Stimulated activated CD8-positive, alpha-beta memory T cell treated with anti-CD3 and anti-CD28 coated beads, Interleukin-12 subunit alpha, Interleukin-12 subunit beta, amount 100 ng/mL, for 24 hours (primary cell): ENCODE measurements at regions not wholly inside any gene's neighbourhood (a gene's known extent, or its start where the extent isn't known, plus 50 kb on each side); places are given as distances from the start of the nearest gene placed in this dataset.

ENCODE experiments used
- DNase-seq: peaks from one replicate; pipeline ENCODE4 v3.0.0-alpha.2; 2020; ENCODE audit errors: extremely low read depth

GRCh38 chr11:70535191-70535971 is 137.1 kb downstream of the CTTN start:
- DNase-seq, result no peak

DNA sequence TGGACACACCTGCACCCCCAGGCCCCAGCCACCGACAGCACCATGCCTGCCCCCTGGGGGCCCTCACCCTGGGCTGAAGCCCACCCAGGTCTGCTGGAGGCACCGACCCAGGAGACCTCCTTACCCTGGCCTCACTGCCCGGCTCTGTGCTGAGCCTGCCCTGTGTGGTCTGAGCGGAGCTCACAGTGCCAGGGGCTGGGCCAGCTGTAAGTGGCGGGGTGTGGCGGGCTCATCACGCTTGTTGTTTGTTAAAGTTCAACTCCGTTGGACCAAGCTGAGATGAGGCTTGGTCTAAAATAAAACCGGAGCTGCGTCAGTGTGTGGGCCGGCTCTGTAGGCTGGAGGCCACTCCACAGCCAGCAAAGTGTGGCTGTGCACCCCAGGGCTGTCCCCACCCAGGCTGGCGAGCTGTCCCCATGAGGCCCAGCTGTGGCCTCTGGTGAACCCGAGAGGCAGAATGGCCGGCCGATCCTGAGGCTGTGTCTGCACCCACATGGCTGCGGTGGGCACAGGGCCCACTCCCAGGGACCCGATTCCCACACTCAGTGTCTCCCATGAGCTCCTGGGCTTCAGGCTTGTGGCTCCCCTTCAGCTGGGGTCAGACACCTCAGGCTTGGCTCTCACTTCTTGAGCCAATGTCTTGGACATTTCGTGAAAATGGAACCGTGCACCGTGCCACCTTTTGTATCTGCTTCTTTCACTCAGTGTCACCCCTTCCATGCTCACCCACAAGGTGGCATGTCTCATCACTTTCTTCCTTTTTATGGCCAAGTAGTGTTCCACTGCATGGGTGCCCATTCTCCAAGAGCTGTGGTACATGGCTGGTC is 137.9 kb downstream of the CTTN start:
- no peak for DNase-seq

DNA sequence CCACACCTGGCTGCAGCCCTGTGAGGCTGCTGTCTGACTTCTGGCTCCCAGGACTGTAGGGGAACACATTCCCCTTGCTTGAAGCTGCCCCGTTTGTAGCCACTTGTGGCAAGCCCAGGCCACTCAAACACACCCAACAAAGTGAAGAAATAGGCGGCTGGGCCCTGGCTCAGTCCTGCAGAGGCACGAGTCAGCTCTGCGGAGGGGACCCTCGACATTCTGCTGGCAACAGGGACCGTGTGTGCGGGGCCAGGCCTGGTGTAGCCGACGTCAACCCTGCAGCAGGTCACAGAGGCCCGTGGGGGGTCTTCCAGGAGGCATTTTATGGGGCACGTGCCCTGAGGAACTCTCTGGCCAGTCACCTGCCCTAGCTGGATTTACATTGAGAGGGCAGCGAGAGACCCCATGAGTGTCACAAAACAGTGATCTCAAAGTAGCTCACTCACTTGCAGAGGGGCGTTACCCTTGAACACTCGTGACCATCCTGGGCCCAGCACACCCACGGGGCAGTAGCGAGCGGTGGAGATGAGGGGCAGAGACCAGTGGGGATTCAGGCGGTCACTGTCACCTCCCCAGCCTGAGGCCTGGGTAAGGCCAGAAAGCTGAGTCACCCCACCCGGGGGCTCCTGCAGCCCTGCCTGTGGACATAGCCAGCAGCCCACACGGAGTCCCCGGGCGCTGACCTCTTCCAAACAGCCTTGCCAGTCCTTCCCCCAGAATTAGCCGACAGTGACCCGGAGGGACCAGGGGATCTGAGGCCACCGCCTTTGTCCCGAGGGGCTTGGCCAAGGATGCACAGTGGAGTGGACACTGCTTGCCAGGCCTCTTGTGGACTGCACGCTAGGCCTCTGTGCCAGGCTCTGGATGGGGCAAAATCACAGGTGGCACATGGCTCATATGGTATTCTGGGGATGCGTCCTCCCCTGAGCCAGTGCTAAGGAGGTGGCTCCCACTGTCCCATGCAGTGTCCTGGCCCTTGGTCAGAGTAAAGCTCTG is 139.5 kb downstream of the CTTN start:
- DNase-seq, result no peak

- no peak for DNase-seq
Observed at GRCh38 chr11:70538641-70539359, 140.5 kb downstream of the CTTN start.

DNA sequence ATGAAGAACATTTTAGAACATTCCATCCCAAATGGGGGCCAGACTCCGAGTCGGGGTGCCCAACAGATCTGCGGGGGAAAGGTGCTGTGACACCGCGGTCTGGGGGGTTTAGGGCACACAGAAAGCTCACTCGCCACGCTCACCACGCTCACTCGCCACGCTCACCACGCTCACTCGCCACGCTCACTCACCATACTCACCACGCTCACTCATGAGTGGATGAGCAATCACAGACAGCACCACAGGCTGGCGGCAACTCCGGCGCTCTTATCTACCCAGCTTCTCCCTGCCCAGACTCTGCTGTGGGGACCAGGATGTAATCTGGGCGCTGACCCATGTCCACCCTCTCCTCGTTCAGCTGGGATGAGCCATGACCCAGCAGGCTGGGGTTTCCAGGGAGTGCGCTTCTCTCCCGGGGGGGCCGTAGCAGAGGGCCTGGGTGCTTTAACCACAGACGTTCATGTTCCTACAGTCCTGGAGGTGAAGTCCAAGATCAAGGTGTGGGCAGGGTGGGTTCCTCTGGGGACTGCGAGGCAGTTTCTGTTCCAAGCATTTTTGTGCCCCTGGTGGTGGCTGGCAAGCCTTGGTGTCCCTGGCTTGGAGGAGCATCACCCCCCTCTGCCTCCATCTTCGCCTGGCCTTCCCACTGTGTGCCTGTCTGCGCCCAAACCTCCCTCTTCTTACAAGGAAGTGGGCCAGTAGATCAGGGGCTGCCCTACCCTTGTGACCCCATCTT is 141.2 kb downstream of the CTTN start:
- DNase-seq, result no peak

- no peak for DNase-seq
Observed at GRCh38 chr11:70540196-70540595, 141.9 kb downstream of the CTTN start.

DNA sequence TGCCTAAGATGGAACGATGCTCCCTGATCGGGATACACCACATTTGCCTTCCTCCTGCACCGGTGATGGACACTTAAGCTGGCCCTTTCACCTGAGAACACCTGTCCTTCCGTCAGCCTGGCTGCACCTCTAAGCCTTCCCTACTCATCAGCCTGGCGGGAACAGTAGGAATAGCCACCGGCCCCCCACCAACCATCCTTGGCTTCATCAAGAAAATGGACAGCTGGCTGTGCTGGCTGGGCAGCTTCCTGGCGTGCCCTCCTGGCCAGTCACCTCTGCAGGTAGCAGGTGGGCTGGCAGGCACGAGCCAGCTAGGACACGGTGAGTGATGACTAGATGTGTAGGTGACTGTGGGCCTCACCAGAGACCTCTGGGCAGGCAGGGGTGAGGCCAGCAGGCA is 142.8 kb downstream of the CTTN start:
- no peak for DNase-seq

DNA sequence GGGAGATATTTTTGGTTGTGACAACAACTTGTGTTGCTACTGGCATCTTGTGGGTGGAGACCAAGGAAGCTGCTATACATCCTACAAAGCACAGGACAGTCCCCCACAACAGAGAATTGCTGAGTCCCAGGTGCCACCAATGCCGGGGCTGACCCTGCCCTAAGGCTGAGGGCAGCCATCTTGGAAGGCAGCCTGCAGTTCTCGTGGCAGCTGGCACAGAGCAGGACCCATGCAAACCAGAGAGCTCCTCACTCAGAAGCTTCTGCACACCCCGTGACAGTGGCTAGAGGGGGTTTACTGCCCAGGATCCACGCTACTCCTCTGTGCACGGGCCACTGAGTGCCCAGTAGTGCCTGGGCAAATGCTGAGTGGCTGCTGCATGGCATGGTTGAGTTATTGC is 143.4 kb downstream of the CTTN start:
- no peak for DNase-seq

GRCh38 chr11:70542406-70542805 is 144.1 kb downstream of the CTTN start:
- no peak for DNase-seq

DNA sequence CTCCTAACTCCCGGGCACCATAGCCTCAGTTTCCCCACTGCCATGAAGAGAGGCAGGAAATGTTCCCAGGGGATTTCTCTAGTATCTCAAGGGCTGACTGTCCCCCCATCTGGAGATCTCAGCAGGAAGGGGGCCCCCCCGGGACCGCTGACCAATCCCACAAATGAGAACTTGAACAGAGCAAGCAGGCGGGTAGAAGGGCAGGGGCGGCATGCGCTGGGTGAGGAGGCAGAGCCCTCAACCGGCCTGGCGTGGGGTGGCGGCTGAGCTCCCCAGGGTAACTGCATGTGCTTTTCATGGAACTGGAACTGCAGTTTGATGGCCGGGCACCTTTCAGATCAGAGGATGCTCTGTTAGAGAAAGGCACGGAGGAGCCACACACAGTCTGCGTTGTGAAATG is 144.5 kb downstream of the CTTN start:
- no peak for DNase-seq

- DNase-seq, result no peak
Observed at GRCh38 chr11:70543611-70544010, 145.3 kb downstream of the CTTN start.

DNA sequence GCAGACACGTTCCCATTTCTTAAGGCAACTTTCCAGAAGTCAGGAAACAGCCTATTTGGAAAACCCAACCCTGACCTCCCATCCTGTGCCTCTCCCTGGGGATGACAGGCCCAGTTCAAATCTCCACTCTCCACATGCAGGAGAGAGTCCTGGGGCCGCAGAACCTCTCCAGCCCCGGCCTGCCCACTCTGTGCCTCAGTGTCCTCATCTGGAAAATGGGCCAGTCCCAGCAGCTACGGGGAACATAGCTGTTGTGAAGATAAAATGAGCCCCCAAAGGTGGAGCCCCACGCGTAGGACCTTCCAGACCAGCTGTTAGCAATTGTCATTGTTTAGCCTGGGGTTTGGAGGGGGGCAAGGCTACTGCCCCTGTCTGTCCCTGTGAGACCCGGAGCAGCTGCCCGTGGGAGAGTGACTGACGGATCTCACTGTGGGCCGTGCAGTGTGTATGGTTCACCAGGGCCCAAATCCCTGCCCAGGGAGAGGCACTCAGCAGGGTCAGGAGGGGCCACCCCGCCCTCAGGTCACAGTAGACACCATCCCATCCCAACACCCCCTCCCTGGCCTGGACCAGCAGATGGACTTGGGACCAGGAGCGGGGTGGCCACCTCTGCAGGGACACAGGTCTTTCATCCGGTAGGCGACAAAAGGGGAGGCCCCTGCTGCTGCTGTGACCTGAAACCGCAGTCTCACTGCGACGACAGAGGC is 145.9 kb downstream of the CTTN start:
- DNase-seq, result no peak

DNA sequence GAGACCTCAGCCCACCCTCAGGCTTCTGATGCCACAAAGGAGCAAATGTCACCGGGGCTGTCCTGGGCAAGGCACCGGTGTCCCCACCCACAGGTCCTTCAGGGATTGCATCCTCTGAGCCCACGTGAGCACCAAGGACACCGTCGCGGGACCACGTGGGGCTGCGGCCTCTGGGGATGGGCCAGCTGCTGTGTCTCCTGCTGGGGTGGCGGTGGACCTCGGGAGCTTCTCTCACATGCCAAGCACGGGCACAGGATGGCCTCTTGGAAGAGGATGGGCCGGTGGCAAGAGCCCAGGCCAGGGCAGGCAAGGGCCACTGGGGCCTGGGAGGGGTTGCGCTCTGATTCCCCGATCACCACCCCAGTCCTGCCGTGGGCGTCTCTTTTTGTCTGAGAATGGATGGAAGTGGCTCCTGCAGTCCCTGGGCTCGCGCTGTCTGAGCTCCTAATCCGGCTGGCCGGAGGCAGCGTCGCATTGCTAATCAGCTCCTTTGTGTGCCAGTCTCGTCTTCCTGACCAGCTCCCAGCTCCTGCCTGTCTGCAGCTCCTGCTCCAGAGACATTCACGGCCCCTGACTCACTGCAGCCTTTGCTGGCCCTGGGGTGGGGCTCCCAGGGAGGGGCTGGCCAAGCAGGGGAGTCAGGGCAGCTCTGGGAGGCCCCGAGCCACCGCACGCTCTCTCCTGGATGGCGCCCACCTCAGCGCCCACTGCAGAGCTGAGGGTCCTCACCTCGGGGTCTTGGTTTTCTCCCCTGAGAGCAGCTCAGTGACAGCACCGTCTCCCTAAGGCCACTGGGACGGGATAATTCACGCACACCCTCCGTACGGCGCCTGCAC is 146.7 kb downstream of the CTTN start:
- DNase-seq, result no peak

DNA sequence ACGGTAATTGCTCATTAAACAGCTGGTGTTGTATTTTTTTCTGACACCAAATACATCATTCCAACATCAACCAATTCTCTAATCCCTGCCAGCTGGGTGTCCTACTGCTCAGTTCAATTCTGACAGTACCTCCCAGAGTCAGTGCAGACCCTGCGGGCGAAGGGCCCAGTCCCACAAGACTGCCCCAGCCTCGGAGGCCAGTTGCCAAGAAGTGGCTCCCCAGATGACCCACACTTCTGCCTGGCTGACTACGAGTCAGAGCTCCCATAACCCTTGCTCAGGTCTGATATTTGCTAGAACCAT is 147.2 kb downstream of the CTTN start:
- no peak for DNase-seq

GRCh38 chr11:70546191-70546940 is 148.0 kb downstream of the CTTN start:
- no peak for DNase-seq

GRCh38 chr11:70547386-70547785 is 149.1 kb downstream of the CTTN start:
- DNase-seq, result no peak

- no peak for DNase-seq
Observed at GRCh38 chr11:70547821-70548670, 149.7 kb downstream of the CTTN start.

DNA sequence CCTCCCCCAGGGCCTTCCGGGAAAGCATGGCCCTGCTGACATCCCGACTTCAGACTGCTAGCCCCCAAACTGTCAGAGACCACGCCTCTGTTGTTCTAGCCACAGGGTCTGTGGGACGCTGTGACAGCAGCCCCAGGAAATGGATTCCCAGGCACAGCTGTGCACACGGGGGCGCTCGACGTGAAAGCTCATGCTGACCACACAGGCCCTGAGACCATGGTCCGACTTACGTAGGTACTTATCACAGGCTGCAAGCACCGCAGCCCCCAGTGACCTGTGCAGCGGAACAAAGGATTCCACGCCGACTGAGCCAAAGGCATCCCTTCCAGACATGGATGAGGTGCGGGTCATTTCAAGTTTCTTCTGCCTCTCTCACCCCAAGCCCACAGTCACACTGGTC is 150.6 kb downstream of the CTTN start:
- DNase-seq, result no peak
